GM12878 (cell line): ENCODE measurements at regions not wholly inside any gene's neighbourhood (a gene's known extent, or its start where the extent isn't known, plus 50 kb on each side); places are given as distances from the start of the nearest gene placed in this dataset.
A peak's percentile ranks its signal among the peaks of the same experiment; 100 is the strongest.

ENCODE experiments used
- ATAC-seq: fragments of 200-7000 bp; cut with Tn5 transposase; 3 replicates; pipeline ENCODE4 v1.9.1; 2020; ENCODE audit warnings: mild to moderate bottlenecking, moderate library complexity
- BruUV-seq: library from RNA; stranded (reverse); fragments of 400-500 nt; replicated peaks from 2 replicates; lab custom pipeline; 2021; lab: Mats Ljungman, UMichigan
- CTCF ChIA-PET: fragments of 300-600 bp; sonication (Branson Sonifier 250); formaldehyde crosslinking; extraction: SDS; loops from one replicate; lab custom pipeline; 2021; ENCODE audit warnings: inconsistent platforms; lab: Yijun Ruan, JAX
- POLR2A ChIA-PET: fragments of 350-600 bp; formaldehyde crosslinking; extraction: SDS; loops from one replicate; lab custom pipeline; 2021; ENCODE audit warnings: inconsistent platforms; lab: Charles Lee
- RAD21 ChIA-PET: fragments of 300-600 bp; sonication (Branson Sonifier 250); formaldehyde crosslinking; loops from one replicate; lab custom pipeline; 2023; ENCODE audit warnings: antibody characterized with exemption; ENCODE audit not compliant: unreplicated experiment; lab: Charles Lee
- SMC1A ChIA-PET: fragments of 300-600 bp; sonication (Branson Sonifier 250); formaldehyde crosslinking; loops from one replicate; lab custom pipeline; 2023; ENCODE audit not compliant: unreplicated experiment, uncharacterized antibody; lab: Charles Lee
- DNase-seq: peaks from one replicate; pipeline ENCODE4 v3.0.0-alpha.2; 2011; ENCODE audit warnings: low read depth, low spot score
- FAIRE-seq: peaks from 3 replicates; lab custom pipeline; 2011; peaks lifted over from hg19 to GRCh38; lab: Jason Lieb, UNC
- H2AFZ ChIP-seq: 2 replicates; pipeline ENCODE4 v1.6.0; 2011; ENCODE audit warnings: low read depth, low read length, control low read depth; ENCODE audit not compliant: control insufficient read depth
- H3K27ac ChIP-seq: 2 replicates; pipeline ENCODE4 v1.5.1; 2011; ENCODE audit warnings: control low read depth; ENCODE audit not compliant: control insufficient read depth, insufficient read depth
- H3K27me3 ChIP-seq, 2 experiments: replicated peaks in 1 of 2; 2 replicates each; pipeline versions ENCODE4 v1.6.0 to v1.6.1; 2011; ENCODE audit warnings: low read length in 1 of 2; ENCODE audit not compliant: control insufficient read depth in 2 of 2, insufficient read depth in 2 of 2
- H3K36me3 ChIP-seq, 2 experiments: 2 replicates each; pipeline ENCODE4 v1.5.1; 2011; ENCODE audit warnings: low read length in 1 of 2; ENCODE audit not compliant: control insufficient read depth in 2 of 2, insufficient read depth in 2 of 2
- H3K4me1 ChIP-seq: 2 replicates; pipeline ENCODE4 v1.6.1; 2011; ENCODE audit warnings: mild to moderate bottlenecking, low read length, moderate library complexity, mixed read lengths; ENCODE audit not compliant: control insufficient read depth, insufficient read depth
- H3K4me2 ChIP-seq: 2 replicates; pipeline ENCODE4 v1.6.0; 2011; ENCODE audit warnings: control low read depth; ENCODE audit not compliant: control insufficient read depth, insufficient read depth
- H3K4me3 ChIP-seq: fragments of 200-600 bp; sonication (generic); 2 replicates; pipeline ENCODE4 v1.5.1; 2016
- H3K79me2 ChIP-seq: 2 replicates; pipeline ENCODE4 v1.6.0; 2011; ENCODE audit warnings: low read length; ENCODE audit not compliant: control insufficient read depth, insufficient read depth
- H3K9ac ChIP-seq: 2 replicates; pipeline ENCODE4 v1.8.0; 2011; ENCODE audit warnings: low read length, control low read depth, mixed read lengths; ENCODE audit not compliant: control insufficient read depth, insufficient read depth
- H3K9me3 ChIP-seq: replicated peaks from 3 replicates; pipeline ENCODE4 v1.5.1; 2011; ENCODE audit warnings: mild to moderate bottlenecking, low read length; ENCODE audit not compliant: control insufficient read depth, insufficient read depth
- H4K20me1 ChIP-seq: 2 replicates; pipeline ENCODE4 v1.6.0; 2011; ENCODE audit not compliant: control insufficient read depth, insufficient read depth
- BHLHE40 ChIP-seq, 2 experiments: fragments of 450-650 bp in 1 of 2; IDR thresholded peaks; 2 replicates each; pipeline ENCODE4 v1.6.1; 2011 to 2017; ENCODE audit warnings: low read depth in 2 of 2, borderline replicate concordance in 1 of 2, improper control_type of control experiment in 1 of 2, low read length in 1 of 2, mild to moderate bottlenecking in 1 of 2
- CHD1 ChIP-seq: IDR thresholded peaks from 2 replicates; pipeline ENCODE4 v1.6.1; 2012; ENCODE audit warnings: low read depth, low read length, improper control_type of control experiment
- CHD4 ChIP-seq: fragments of 200-600 bp; sonication (generic); IDR thresholded peaks from 2 replicates; pipeline ENCODE4 v1.6.1; 2016; ENCODE audit warnings: mild to moderate bottlenecking
- CREB1 ChIP-seq: IDR thresholded peaks from 2 replicates; pipeline ENCODE4 v1.6.1; 2012; ENCODE audit warnings: low read depth, mild to moderate bottlenecking, inconsistent platforms
- HCFC1 ChIP-seq: fragments of 150-350 bp; IDR thresholded peaks from 2 replicates; pipeline ENCODE4 v1.6.1; 2014; ENCODE audit warnings: low read length
- KAT2A ChIP-seq: conservative IDR thresholded peaks from 2 replicates; pipeline ENCODE4 v1.6.1; 2011; ENCODE audit warnings: low read depth, low read length; ENCODE audit not compliant: control insufficient read depth
- NBN ChIP-seq: fragments of 450-650 bp; IDR thresholded peaks from 2 replicates; pipeline ENCODE4 v1.6.1; 2016
- NFIC ChIP-seq: IDR thresholded peaks from 2 replicates; pipeline ENCODE4 v1.6.1; 2012; ENCODE audit warnings: low read depth, mild to moderate bottlenecking, inconsistent platforms, low read length, moderate library complexity
- NFYB ChIP-seq: IDR thresholded peaks from 2 replicates; pipeline ENCODE4 v1.6.1; 2011; ENCODE audit warnings: low read depth, mild to moderate bottlenecking, low read length, improper control_type of control experiment, moderate library complexity; ENCODE audit not compliant: insufficient read depth
- RBBP5 ChIP-seq: fragments of 200-600 bp; sonication (generic); conservative IDR thresholded peaks from 2 replicates; pipeline ENCODE4 v1.6.1; 2016
- SMC3 ChIP-seq: IDR thresholded peaks from 2 replicates; pipeline ENCODE4 v1.6.1; 2011; ENCODE audit warnings: low read length, improper control_type of control experiment, borderline replicate concordance
- WGBS: methylation state at CpG from one replicate; pipeline ENCODE4 v1.1.6; 2016; ENCODE audit warnings: low lambda C conversion rate; ENCODE audit not compliant: insufficient replicate concordance, insufficient coverage; ENCODE audit errors: missing lambda C conversion rate; 5-methylcytosine and 5-hydroxymethylcytosine counted together
- in situ Hi-C: fragments of 300-500 bp; cut with MboI; formaldehyde crosslinking; loops from 9 replicates; pipeline ENCODE4 v1.14.3; 2018; ENCODE audit warnings: mixed read lengths
- intact Hi-C: fragments of 100-400 bp; cut with micrococcal nuclease; formaldehyde crosslinking; loops from one replicate; pipeline ENCODE4 v1.14.2; 2022; ENCODE audit not compliant: unreplicated experiment
- TF ChIP-seq, protein P1 (sequence below): IDR thresholded peaks from 2 replicates; pipeline ENCODE4 v1.6.1; 2012; ENCODE audit warnings: improper control_type of control experiment, low read depth, low read length; ENCODE audit not compliant: insufficient replicate concordance
- TF ChIP-seq, protein P2 (sequence below): fragments of 450-650 bp; IDR thresholded peaks from 2 replicates; pipeline ENCODE4 v1.6.1; 2014; ENCODE audit warnings: mild to moderate bottlenecking
- TF ChIP-seq, protein P3 (sequence below), 3 experiments: IDR thresholded peaks in 2 of 3; conservative IDR thresholded peaks in 1 of 3; 2 replicates each; pipeline ENCODE4 v1.5.1; 2011; ENCODE audit warnings: low read depth in 3 of 3, low read length in 3 of 3, mild to moderate bottlenecking in 3 of 3, control low read depth in 2 of 3, moderate library complexity in 2 of 3, inconsistent platforms in 1 of 3, mixed read lengths in 1 of 3; ENCODE audit not compliant: control insufficient read depth in 2 of 3, insufficient read depth in 1 of 3; ENCODE audit errors: extremely low read depth in 1 of 3

DNA sequence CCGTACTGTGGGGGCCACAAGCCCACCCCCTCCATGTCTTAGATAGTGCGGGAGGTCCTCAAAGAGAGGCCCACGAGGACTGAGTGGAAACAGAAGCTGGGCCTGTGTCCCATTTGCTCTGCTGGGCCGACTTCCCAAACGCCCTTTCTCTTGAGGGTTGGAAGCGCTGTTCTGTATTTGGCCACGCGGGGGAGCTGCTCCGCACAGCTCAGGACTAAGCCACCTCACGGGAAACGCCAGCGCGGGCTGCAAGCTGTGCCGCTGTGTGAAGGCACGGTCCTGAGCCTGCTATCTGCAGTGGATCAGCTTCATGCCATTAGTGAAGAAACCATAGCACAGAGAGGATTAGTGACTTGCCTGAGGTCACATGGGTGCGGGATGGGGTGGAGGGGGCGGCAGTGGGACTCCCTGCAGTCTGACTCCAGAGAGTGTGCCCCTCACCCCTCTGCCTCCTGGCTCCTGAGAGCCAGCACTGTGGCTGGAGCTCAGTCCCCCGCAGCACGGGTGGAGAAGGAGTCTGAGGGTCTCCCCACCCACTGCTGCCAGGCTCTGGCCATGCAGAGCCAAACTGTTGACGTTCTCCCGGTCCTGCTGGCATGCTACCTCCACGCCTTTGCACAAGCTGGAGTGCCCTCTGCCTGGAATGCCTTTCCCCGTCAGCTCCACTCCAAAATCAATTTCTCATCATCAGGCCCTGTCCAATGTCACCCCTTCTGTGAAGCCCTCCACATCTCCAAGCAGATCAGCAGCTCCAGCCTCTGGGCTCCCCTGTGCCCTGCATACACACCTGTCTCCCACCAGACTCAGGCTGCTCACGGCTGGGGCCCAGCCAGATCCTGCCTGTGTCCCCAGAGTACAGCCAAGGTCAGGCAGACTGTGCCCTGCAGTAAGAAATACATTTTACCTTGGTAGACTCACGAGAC is 51.5 kb upstream of the LRRC32 start:
- ATAC-seq = peak; percentile 98
- no peak overlapping the region for H2AFZ ChIP-seq
- no peak overlapping the region for H3K4me2 ChIP-seq
- H3K27me3 ChIP-seq = peaks cover 0 to 4% of the 10 kb centered on the region in 2 experiments; a peak in 2 of 4 replicates
- ChIA-PET POLR2A (interaction anchor here (0.5 kb wide), 1 partner anchor 588 kb away, joined by 6 read pairs; no protein-coding TSS in a partner anchor), SMC1A (interaction anchor here (1.1 to 1.6 kb wide), 3 partner anchors 78 to 197 kb away, joined by 3 read pairs; no protein-coding TSS in a partner anchor), CTCF (interaction anchor here (0.6 to 2.8 kb wide), 21 partner anchors 14 to 564 kb away, joined by 3 to 11 read pairs (median 3); no protein-coding TSS in a partner anchor), RAD21 (interaction anchor here (1.0 to 1.9 kb wide), 5 partner anchors 76 to 369 kb away, joined by 3 to 7 read pairs (median 5); no protein-coding TSS in a partner anchor)
- no peaks in the 10 kb centered on the region for H3K79me2 ChIP-seq
- H3K4me1 ChIP-seq = no peaks in the 10 kb centered on the region
- FAIRE-seq = peak; percentile 72
- H3K4me3 ChIP-seq = no peak overlapping the region
- no peaks in the 10 kb centered on the region; the same call in 1 of the 2 replicates for H4K20me1 ChIP-seq
- DNase-seq = no peak
- WGBS = 9% methylated on average over 25 of the region's 25 CpGs
- no peak overlapping the region for H3K27ac ChIP-seq
- no peaks in the 10 kb centered on the region for H3K36me3 ChIP-seq
- no TSS peak for BruUV-seq
- intact Hi-C loops (no loop called here), in situ Hi-C loops (no loop called here)
- H3K9ac ChIP-seq = no peak overlapping the region
- H3K9me3 ChIP-seq = no peaks in the 10 kb centered on the region
- TF ChIP-seq CREB1 = no peak
- TF ChIP-seq BHLHE40 (IDR thresholded peaks at IDR 0.05; ENCODE audit: borderline replicate concordance in 1 of 2, low read depth in 2 of 2, low read length in 1 of 2) = 0 out of 4 replicates have a peak, but pooled peaks of 1 of the 2 experiments have one; percentile 11
- no peak for TF ChIP-seq RBBP5
- peak; percentile 37; the same call in 1 of the 2 replicates for TF ChIP-seq SMC3
- TF ChIP-seq, protein P1, sequence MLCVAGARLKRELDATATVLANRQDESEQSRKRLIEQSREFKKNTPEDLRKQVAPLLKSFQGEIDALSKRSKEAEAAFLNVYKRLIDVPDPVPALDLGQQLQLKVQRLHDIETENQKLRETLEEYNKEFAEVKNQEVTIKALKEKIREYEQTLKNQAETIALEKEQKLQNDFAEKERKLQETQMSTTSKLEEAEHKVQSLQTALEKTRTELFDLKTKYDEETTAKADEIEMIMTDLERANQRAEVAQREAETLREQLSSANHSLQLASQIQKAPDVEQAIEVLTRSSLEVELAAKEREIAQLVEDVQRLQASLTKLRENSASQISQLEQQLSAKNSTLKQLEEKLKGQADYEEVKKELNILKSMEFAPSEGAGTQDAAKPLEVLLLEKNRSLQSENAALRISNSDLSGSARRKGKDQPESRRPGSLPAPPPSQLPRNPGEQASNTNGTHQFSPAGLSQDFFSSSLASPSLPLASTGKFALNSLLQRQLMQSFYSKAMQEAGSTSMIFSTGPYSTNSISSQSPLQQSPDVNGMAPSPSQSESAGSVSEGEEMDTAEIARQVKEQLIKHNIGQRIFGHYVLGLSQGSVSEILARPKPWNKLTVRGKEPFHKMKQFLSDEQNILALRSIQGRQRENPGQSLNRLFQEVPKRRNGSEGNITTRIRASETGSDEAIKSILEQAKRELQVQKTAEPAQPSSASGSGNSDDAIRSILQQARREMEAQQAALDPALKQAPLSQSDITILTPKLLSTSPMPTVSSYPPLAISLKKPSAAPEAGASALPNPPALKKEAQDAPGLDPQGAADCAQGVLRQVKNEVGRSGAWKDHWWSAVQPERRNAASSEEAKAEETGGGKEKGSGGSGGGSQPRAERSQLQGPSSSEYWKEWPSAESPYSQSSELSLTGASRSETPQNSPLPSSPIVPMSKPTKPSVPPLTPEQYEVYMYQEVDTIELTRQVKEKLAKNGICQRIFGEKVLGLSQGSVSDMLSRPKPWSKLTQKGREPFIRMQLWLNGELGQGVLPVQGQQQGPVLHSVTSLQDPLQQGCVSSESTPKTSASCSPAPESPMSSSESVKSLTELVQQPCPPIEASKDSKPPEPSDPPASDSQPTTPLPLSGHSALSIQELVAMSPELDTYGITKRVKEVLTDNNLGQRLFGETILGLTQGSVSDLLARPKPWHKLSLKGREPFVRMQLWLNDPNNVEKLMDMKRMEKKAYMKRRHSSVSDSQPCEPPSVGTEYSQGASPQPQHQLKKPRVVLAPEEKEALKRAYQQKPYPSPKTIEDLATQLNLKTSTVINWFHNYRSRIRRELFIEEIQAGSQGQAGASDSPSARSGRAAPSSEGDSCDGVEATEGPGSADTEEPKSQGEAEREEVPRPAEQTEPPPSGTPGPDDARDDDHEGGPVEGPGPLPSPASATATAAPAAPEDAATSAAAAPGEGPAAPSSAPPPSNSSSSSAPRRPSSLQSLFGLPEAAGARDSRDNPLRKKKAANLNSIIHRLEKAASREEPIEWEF = no peak
- TF ChIP-seq KAT2A = no peak
- TF ChIP-seq NFYB = no peak
- TF ChIP-seq, protein P2, sequence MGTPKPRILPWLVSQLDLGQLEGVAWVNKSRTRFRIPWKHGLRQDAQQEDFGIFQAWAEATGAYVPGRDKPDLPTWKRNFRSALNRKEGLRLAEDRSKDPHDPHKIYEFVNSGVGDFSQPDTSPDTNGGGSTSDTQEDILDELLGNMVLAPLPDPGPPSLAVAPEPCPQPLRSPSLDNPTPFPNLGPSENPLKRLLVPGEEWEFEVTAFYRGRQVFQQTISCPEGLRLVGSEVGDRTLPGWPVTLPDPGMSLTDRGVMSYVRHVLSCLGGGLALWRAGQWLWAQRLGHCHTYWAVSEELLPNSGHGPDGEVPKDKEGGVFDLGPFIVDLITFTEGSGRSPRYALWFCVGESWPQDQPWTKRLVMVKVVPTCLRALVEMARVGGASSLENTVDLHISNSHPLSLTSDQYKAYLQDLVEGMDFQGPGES = no peak
- no peak for TF ChIP-seq HCFC1
- TF ChIP-seq NBN = no peak
- TF ChIP-seq, protein P3, sequence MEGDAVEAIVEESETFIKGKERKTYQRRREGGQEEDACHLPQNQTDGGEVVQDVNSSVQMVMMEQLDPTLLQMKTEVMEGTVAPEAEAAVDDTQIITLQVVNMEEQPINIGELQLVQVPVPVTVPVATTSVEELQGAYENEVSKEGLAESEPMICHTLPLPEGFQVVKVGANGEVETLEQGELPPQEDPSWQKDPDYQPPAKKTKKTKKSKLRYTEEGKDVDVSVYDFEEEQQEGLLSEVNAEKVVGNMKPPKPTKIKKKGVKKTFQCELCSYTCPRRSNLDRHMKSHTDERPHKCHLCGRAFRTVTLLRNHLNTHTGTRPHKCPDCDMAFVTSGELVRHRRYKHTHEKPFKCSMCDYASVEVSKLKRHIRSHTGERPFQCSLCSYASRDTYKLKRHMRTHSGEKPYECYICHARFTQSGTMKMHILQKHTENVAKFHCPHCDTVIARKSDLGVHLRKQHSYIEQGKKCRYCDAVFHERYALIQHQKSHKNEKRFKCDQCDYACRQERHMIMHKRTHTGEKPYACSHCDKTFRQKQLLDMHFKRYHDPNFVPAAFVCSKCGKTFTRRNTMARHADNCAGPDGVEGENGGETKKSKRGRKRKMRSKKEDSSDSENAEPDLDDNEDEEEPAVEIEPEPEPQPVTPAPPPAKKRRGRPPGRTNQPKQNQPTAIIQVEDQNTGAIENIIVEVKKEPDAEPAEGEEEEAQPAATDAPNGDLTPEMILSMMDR (IDR thresholded peaks at IDR 0.05 in 2 of 3, conservative IDR thresholded peaks at IDR 0.05 in 1 of 3; ENCODE audit: control insufficient read depth in 2 of 3, extremely low read depth in 1 of 3, insufficient read depth in 1 of 3, low read depth in 3 of 3, low read length in 3 of 3) = peak; percentile 86 to 94 (median 87)
- no peak for TF ChIP-seq CHD4
- no peak for TF ChIP-seq CHD1
- no peak for TF ChIP-seq NFIC
